DOHH2 (cell line): ENCODE measurements at regions not wholly inside any gene's neighbourhood (a gene's known extent, or its start where the extent isn't known, plus 50 kb on each side); places are given as distances from the start of the nearest gene placed in this dataset.

Experiments
- EZH2phosphoT487 ChIP-seq: fragments of 200-600 bp; sonication (generic); IDR thresholded peaks from 2 replicates; pipeline ENCODE4 v1.6.1; 2017; ENCODE audit warnings: borderline replicate concordance, mild to moderate bottlenecking, antibody characterized with exemption, low read length, moderate library complexity, mixed read lengths
- TF ChIP-seq, protein P1 (sequence below): fragments of 200-600 bp; sonication (generic); IDR thresholded peaks from one replicate; pipeline ENCODE4 v1.5.1; 2014; ENCODE audit warnings: antibody characterized with exemption, mild to moderate bottlenecking, low read depth, low read length; ENCODE audit not compliant: poor library complexity, severe bottlenecking

DNA sequence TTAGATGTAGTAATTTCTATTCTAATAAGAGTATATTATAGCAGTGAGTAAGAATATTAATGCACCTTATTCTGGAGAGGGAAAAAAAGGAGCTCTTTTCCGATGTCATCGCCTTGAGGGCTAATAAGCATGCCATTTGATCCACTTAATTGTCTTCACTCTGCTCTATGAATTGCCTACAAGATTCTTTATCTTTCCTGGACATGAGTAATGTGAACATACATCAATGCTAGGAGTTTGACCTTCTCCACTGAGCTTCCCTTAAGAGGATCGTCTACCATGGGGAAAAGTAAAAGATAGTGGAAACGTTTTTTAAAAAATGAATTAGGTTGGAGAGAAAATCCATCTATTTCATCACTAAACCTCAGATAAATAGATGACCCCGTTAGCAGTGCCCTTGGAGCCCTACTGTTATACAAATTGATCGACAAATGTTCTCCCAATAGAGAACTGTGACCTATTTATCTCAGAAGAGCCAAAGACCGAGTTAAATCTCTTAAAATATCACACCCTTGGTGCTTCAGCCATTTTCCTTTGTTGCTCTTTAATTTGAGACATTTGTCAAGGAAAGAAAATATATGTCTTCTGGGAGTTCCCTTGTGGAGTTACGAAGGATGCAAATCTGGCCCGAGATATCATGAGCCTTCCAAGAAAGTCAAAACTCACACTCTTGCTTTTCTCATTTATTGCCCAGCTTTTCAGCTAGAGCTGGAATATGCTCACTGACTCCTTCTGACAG lies 898.5 kb downstream of the KCNJ2 start:
- TF ChIP-seq, protein P1, sequence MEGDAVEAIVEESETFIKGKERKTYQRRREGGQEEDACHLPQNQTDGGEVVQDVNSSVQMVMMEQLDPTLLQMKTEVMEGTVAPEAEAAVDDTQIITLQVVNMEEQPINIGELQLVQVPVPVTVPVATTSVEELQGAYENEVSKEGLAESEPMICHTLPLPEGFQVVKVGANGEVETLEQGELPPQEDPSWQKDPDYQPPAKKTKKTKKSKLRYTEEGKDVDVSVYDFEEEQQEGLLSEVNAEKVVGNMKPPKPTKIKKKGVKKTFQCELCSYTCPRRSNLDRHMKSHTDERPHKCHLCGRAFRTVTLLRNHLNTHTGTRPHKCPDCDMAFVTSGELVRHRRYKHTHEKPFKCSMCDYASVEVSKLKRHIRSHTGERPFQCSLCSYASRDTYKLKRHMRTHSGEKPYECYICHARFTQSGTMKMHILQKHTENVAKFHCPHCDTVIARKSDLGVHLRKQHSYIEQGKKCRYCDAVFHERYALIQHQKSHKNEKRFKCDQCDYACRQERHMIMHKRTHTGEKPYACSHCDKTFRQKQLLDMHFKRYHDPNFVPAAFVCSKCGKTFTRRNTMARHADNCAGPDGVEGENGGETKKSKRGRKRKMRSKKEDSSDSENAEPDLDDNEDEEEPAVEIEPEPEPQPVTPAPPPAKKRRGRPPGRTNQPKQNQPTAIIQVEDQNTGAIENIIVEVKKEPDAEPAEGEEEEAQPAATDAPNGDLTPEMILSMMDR: no peak
- no peak for TF ChIP-seq EZH2phosphoT487
